Keratinocyte (primary cell): ENCODE measurements at regions not wholly inside any gene's neighbourhood (a gene's known extent, or its start where the extent isn't known, plus 50 kb on each side); places are given as distances from the start of the nearest gene placed in this dataset.

Experiments
- DNase-seq: peaks from one replicate; pipeline ENCODE4 v3.0.0-alpha.2; 2011; ENCODE audit warnings: low read depth, missing footprints, low spot score
- FAIRE-seq: peaks from 2 replicates; lab custom pipeline; 2011; peaks lifted over from hg19 to GRCh38; lab: Jason Lieb, UNC
- H2AFZ ChIP-seq: 2 replicates; pipeline ENCODE4 v1.6.0; 2012; ENCODE audit warnings: low read length, control low read depth, inconsistent platforms; ENCODE audit not compliant: control insufficient read depth
- H3K27ac ChIP-seq: 2 replicates; pipeline ENCODE4 v1.5.1; 2011; ENCODE audit warnings: low read length; ENCODE audit not compliant: control insufficient read depth, insufficient read depth
- H3K27me3 ChIP-seq: 3 replicates; pipeline ENCODE4 v1.6.0; 2011; ENCODE audit warnings: low read length; ENCODE audit not compliant: control insufficient read depth, insufficient read depth; ENCODE audit errors: extremely low read depth
- H3K36me3 ChIP-seq, 2 experiments: 2 replicates in 1 of 2; 3 replicates in 1 of 2; pipeline ENCODE4 v1.5.1; 2011; ENCODE audit warnings: low read length in 2 of 2, mild to moderate bottlenecking in 1 of 2; ENCODE audit not compliant: control insufficient read depth in 2 of 2, insufficient read depth in 2 of 2; ENCODE audit errors: extremely low read depth in 1 of 2
- H3K4me1 ChIP-seq: 3 replicates; pipeline ENCODE4 v1.5.1; 2011; ENCODE audit warnings: low read length; ENCODE audit not compliant: control insufficient read depth, insufficient read depth; ENCODE audit errors: extremely low read depth
- H3K4me2 ChIP-seq: 3 replicates; pipeline ENCODE4 v1.6.0; 2011; ENCODE audit warnings: low read depth, low read length; ENCODE audit not compliant: control insufficient read depth, insufficient read depth; ENCODE audit errors: extremely low read depth
- H3K4me3 ChIP-seq, 3 experiments: fragments of 200-600 bp in 1 of 3; sonication (generic) in 1 of 3; 2 replicates in 2 of 3; 3 replicates in 1 of 3; pipeline ENCODE4 v1.5.1; 2011 to 2016; ENCODE audit warnings: low read length in 3 of 3, mild to moderate bottlenecking in 3 of 3, control low read depth in 2 of 3, inconsistent platforms in 1 of 3, low read depth in 1 of 3, mixed read lengths in 1 of 3, mixed run types in 1 of 3, moderate library complexity in 1 of 3; ENCODE audit not compliant: control insufficient read depth in 2 of 3, insufficient read depth in 2 of 3; ENCODE audit errors: extremely low read depth in 1 of 3
- H3K79me2 ChIP-seq: 2 replicates; pipeline ENCODE4 v1.6.0; 2012; ENCODE audit warnings: low read length; ENCODE audit not compliant: control insufficient read depth, insufficient read depth
- H3K9ac ChIP-seq: 3 replicates; pipeline ENCODE4 v1.6.0; 2011; ENCODE audit warnings: low read length; ENCODE audit not compliant: control insufficient read depth, insufficient read depth; ENCODE audit errors: extremely low read depth
- H3K9me1 ChIP-seq: 3 replicates; pipeline ENCODE4 v1.6.0; 2011; ENCODE audit warnings: low read length; ENCODE audit not compliant: control insufficient read depth, insufficient read depth; ENCODE audit errors: extremely low read depth
- H3K9me3 ChIP-seq: 2 replicates; pipeline ENCODE4 v1.5.1; 2012; ENCODE audit warnings: low read depth, low read length; ENCODE audit not compliant: control insufficient read depth
- H4K20me1 ChIP-seq: 3 replicates; pipeline ENCODE4 v1.6.0; 2011; ENCODE audit warnings: low read length; ENCODE audit not compliant: control insufficient read depth, insufficient read depth; ENCODE audit errors: extremely low read depth
- EZH2 ChIP-seq: IDR thresholded peaks from one replicate; pipeline ENCODE4 v1.6.1; 2012; ENCODE audit warnings: inconsistent platforms, mild to moderate bottlenecking, low read length, moderate library complexity
- dilution Hi-C: fragments of 300-500 bp; cut with MboI; formaldehyde crosslinking; loops from one replicate; pipeline ENCODE4 v1.7.0; 2020; ENCODE audit warnings: low sequenced_read_pairs; ENCODE audit not compliant: extremely low pct_ligation_motif_present
- TF ChIP-seq, protein P1 (sequence below), 3 experiments: IDR thresholded peaks in 1 of 3; conservative IDR thresholded peaks in 1 of 3; optimal IDR thresholded peaks in 1 of 3; 2 replicates in 2 of 3; 3 replicates in 1 of 3; pipeline versions ENCODE3 to v1.5.1; 2011; ENCODE audit warnings: low read length in 3 of 3, mild to moderate bottlenecking in 3 of 3, moderate library complexity in 2 of 3, control low read depth in 1 of 3, inconsistent platforms in 1 of 3; ENCODE audit not compliant: insufficient read depth in 2 of 3; ENCODE audit errors: extremely low read depth in 1 of 3

DNA sequence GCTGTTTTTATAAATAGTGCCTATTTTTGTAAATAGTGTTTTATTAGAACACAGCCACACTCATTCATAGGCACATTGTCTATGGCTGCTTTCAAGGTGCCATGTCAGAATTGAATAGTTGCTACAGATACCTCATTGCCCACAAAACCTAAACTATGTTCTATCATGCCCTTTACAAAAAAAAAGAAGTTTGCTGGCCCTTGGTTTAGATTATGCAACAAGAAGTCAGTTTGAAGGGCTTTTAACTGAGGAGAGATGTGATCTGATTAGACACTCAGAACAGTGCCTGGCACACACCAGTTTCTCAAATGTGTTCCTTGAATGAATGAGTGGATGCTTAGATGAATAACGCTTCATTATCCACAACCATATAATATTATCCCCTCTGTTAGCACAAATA lies 366.1 kb downstream of the MAFB start:
- DNase-seq: no peak
- Histone ChIP-seq H3K4me2 (no peak overlapping the region), H3K9me3 (no peaks in the 10 kb centered on the region), H3K79me2 (no peaks in the 10 kb centered on the region), H3K9me1 (no peaks in the 10 kb centered on the region), H3K4me3 (no peak overlapping the region), H2AFZ (no peak overlapping the region), H4K20me1 (no peaks in the 10 kb centered on the region), H3K27me3 (peaks cover 4% of the 10 kb centered on the region), H3K36me3 (no peaks in the 10 kb centered on the region), H3K4me1 (peaks cover 6% of the 10 kb centered on the region), H3K27ac (no peak overlapping the region), H3K9ac (no peak overlapping the region)
- TF ChIP-seq EZH2: no peak
- TF ChIP-seq, protein P1, sequence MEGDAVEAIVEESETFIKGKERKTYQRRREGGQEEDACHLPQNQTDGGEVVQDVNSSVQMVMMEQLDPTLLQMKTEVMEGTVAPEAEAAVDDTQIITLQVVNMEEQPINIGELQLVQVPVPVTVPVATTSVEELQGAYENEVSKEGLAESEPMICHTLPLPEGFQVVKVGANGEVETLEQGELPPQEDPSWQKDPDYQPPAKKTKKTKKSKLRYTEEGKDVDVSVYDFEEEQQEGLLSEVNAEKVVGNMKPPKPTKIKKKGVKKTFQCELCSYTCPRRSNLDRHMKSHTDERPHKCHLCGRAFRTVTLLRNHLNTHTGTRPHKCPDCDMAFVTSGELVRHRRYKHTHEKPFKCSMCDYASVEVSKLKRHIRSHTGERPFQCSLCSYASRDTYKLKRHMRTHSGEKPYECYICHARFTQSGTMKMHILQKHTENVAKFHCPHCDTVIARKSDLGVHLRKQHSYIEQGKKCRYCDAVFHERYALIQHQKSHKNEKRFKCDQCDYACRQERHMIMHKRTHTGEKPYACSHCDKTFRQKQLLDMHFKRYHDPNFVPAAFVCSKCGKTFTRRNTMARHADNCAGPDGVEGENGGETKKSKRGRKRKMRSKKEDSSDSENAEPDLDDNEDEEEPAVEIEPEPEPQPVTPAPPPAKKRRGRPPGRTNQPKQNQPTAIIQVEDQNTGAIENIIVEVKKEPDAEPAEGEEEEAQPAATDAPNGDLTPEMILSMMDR (optimal IDR thresholded peaks at IDR 0.05 in 1 of 3, IDR thresholded peaks at IDR 0.05 in 1 of 3, conservative IDR thresholded peaks at IDR 0.05 in 1 of 3; ENCODE audit: extremely low read depth in 1 of 3, insufficient read depth in 2 of 3, low read length in 3 of 3): no peak
- dilution Hi-C loops: no loop called here
- FAIRE-seq: no peak

GRCh38 chr20:40320517-40321011 lies 368.5 kb downstream of the MAFB start:
- dilution Hi-C loops: no loop called here
- no peak overlapping the region for H3K4me2 ChIP-seq
- H3K9me3 ChIP-seq: no peaks in the 10 kb centered on the region
- no peak for FAIRE-seq
- H3K36me3 ChIP-seq: no peaks in the 10 kb centered on the region
- H3K27me3 ChIP-seq: peaks cover 8% of the 10 kb centered on the region
- H2AFZ ChIP-seq: no peak overlapping the region
- H3K79me2 ChIP-seq: no peaks in the 10 kb centered on the region
- no peaks in the 10 kb centered on the region for H3K9me1 ChIP-seq
- H3K9ac ChIP-seq: no peak overlapping the region
- no peak for DNase-seq
- H3K4me3 ChIP-seq: no peak overlapping the region
- no peak overlapping the region for H3K27ac ChIP-seq
- TF ChIP-seq, protein P1 (optimal IDR thresholded peaks at IDR 0.05 in 1 of 3, IDR thresholded peaks at IDR 0.05 in 1 of 3, conservative IDR thresholded peaks at IDR 0.05 in 1 of 3; ENCODE audit: extremely low read depth in 1 of 3, insufficient read depth in 2 of 3, low read length in 3 of 3): no peak
- TF ChIP-seq EZH2: no peak
- H4K20me1 ChIP-seq: no peaks in the 10 kb centered on the region
- H3K4me1 ChIP-seq: peaks cover 6% of the 10 kb centered on the region
